ENCODE measurements at regions not wholly inside any gene's neighbourhood (a gene's known extent, or its start where the extent isn't known, plus 50 kb on each side); places are given as distances from the start of the nearest gene placed in this dataset.

GRCh38 chr1:182122256-182122912 lies 60.9 kb upstream of the ZNF648 start:
- TF ChIP-seq EZH2 (IDR thresholded peaks at IDR 0.05; ENCODE audit: low read length): no peak
- no peak for TF ChIP-seq CTCF (optimal IDR thresholded peaks at IDR 0.05 in 1 of 3, IDR thresholded peaks at IDR 0.05 in 1 of 3, conservative IDR thresholded peaks at IDR 0.05 in 1 of 3; ENCODE audit: extremely low read depth in 1 of 3, insufficient read depth in 2 of 3, low read length in 3 of 3)

All from keratinocyte (primary cell).